ENCODE measurements at regions not wholly inside any gene's neighbourhood (a gene's known extent, or its start where the extent isn't known, plus 50 kb on each side); places are given as distances from the start of the nearest gene placed in this dataset.

DNA sequence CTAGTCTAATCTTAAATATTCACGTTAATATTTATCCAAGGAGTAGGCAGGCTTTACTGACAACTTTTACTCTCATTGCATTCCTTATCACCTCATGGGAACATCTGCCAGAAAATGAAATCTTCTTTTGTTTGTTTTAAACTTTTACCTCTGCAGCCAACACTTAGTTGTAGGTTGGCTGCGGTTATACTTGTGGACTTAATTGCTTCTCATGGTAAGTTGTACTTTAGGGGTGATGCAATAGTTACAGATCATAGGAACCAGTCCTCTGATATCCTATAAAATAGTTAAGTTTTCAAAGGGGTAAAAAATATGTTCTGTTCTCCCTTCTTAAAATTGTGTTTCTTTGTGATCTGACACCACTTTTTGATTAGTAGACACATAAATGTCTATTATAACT, 321.9 kb downstream of the ZPLD1 start:
- DNase-seq, result no peak

GRCh38 chr3:102757950-102758349, 323.1 kb downstream of the ZPLD1 start:
- no peak for DNase-seq

DNA sequence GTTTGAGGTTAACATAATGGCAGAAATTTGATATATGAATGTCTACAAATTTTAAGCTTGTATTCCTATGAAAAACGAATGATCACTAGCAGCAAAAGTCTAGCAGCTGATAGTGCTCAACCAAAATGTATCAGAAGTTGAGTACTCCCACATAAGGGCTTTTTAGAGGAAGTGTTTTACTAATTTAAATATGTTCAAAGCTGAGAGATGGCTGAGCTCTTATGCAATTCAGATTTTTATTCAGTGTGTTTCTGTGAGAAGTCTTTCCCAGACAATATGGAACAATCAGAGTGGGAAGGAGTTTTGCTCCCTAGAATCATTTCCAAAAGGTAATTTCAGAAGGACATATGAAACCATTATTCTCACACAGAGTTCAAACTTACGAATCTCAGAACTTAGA, 327.0 kb downstream of the ZPLD1 start:
- no peak for DNase-seq

DNA sequence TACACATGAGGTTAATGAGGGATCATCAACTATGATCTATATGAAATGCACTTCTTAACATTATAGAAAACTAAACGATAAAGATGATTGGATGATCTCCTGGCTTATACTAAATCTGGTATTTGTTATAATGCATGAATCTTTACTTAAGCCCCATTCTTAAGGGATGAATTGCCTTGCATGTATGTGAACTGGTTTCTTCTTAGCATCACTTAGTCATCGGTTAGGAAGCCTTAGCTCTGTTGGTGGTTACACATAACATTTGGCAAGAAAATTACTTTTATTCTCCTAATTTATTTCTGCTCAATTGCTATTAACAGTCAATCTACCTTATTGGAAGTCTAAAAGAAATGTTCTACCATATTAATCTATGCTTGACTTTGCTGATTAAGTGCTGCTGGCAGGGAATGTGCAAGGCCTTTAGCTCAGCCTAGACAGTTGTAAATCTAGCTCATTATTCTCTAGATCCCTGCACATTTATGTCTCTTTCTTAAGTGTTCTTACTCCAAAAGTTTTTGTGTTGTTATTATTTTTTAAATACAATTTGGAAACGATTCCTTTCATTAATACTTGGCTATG, 356.0 kb downstream of the ZPLD1 start:
- DNase-seq, result peak; percentile 86

DNA sequence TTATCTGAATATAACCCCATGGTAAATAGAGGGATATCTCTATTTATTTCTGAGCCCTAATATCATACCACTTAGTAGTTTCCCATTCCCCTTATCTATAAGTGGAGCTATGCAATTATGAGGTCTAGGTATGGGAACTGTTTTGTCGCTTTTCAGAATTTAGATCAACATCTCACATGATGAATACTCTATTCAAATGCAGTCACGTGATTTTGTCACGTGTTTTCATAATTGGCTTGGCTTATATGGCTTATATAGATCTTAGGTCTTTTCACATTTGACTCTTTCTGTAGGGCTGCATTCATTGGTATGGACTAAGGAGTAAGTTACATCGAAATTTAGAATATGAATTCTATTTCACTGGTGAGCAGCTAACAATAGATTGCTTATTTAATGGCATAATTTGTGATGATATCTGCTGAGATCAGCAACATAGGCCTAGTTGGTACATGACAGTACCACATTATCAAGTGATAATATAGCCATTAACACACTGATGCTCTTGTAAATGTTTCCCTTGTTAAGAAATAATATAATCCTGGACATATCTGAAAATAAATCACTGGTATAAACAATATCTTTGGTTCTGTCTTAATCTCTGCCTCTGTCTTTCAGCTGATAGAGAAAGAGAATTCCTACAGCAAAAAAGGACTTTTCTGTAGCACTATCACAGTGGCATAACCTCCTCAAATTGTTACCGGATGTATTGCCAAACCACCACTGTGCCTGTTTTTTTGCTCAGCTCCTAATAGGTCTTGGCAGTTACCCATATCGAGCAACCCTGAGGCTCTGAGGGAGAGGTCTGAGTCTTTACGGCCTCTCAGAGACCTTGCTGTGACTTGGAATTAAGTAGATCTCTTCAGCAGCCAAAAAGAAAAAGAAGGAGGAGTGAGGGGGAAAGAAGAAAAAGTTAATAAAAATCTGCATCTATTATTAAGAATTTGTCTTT, 357.1 kb downstream of the ZPLD1 start:
- DNase-seq, result peak; percentile 70

DNA sequence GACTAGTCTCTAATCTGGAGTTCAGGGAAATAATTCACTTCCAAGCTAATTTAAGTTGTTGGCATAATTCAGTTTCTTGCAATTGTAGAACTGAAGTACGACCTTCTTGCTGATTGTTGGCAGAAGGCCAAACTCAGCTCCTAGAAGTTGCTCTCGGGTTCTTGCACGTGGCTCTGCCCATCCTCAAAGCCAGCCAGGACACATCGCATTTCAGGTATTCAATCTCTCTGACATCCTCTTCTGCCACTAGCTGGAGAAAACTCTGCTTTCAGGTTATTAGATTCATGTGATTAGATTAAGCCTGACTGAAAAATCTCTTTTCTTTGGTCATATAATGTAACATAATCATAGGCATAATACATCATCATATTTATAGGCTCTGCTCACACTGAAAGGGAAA, 362.0 kb downstream of the ZPLD1 start:
- peak; percentile 2 for DNase-seq

GRCh38 chr3:102802819-102803420, 368.1 kb downstream of the ZPLD1 start:
- no peak for DNase-seq

DNA sequence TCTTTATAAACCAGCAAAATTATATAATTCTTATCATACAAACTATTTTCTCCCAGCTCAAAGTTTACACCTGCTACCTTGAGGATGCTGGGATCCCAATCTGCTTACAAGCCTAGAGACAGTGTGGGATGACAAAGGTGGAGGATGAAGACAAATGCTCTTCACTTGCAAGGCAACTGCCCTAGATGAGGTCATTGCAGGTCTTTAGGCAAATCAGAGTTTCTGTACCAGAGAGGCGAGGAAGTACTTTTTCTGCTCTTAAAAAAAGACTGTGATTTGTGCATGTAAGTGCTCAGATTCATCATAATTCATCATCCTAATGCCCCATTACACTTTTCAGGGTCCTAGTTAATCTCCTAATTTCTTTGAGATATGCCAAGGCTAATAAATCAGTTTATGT, 376.1 kb downstream of the ZPLD1 start:
- DNase-seq, result no peak

- DNase-seq, result no peak
Observed at GRCh38 chr3:102826636-102827035, 391.8 kb downstream of the ZPLD1 start.

DNA sequence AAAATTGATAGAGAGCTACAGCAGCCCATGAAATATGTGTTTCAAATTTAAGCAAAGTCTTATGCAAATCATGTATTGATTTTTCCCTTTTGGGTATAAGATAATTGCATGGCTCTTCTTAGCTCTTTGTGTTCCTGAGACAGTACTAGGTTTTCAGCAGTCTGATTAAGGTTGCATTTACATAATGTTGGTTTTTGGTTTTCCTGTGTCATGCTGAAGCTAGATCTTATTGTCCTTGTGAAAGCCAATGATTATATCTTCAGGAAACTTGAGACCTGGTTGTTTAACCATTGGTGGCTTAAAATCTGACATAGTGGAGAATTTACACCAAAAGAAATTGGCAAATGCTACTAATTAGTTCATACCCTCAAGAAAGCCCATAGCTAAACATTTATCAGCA, 392.6 kb downstream of the ZPLD1 start:
- no peak for DNase-seq

GRCh38 chr3:102830415-102830814, 395.6 kb downstream of the ZPLD1 start:
- no peak for DNase-seq

GRCh38 chr3:102841866-102842265, 407.1 kb downstream of the ZPLD1 start:
- DNase-seq, result no peak

DNA sequence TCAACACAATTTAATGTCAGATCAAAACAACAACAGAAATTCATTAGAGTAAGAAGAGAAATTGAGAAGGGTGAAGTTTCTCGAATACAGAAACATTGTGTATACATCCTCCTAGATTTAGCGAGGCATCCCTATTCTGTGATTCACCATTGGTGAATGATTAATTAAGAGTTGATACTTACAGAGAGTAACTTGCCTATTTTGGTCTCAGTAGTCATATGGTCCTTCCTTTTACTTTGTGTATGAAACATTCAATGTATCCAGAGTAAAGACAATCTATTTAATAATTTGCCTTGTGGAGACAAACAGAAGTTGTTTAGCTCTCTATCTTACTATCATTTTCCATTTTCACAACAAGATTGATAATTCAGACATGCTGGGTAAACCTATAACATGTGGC, 432.0 kb downstream of the ZPLD1 start:
- no peak for DNase-seq

DNA sequence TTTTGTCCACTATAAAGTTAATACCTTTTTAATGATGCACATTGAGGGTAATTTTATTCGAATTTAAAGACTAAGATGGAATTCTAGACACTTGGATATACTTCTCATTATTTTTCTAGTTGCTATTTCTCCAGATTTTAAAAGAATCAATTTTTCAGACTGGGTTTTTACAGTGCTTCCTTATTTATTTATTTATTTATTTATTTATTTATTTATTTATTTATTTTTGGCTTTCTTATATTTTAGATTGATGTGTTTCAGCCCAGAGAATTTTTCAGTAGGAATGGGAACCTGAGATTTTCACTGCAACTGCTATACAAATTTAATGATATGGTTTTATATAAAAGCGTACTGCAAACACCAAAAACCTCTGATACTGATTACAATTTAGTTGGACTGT, 448.7 kb downstream of the ZPLD1 start:
- DNase-seq, result no peak

DNA sequence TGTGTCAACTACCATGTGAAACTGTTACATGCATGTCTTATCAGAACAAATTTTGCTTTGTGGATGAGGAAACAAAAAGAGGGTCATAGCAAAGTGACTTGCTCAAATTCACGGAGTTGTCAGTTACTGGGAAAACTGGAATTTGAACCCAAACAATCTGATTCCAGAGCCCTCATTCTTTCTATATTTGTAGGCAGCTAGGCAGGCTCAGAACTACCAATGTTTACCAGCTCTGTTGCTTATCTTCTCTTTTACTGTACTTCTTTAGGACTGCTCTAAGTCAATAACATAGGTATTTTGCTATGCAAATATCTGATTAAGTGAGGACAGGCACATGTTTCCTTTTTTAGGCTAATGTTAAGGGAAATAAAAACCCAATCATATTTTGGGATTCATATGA, 450.5 kb downstream of the ZPLD1 start:
- no peak for DNase-seq

DNA sequence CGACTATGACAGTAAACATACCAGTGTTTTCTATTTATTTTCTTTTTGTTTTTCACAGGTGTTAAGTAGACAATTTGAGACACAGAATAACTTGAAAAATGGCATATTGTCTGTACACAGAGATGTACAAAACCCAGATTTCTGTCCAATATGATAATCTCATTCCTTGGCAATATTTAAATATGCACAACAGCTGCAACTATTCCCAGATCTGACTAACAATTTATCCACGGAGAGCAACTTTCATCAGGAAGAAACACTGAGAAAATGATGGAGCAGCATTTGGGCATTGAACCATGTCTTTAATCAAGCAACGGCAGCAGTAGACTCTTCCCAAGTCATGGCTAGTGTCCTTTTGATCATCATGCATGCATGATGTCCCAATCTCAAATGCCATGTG, 452.6 kb downstream of the ZPLD1 start:
- DNase-seq, result no peak

DNA sequence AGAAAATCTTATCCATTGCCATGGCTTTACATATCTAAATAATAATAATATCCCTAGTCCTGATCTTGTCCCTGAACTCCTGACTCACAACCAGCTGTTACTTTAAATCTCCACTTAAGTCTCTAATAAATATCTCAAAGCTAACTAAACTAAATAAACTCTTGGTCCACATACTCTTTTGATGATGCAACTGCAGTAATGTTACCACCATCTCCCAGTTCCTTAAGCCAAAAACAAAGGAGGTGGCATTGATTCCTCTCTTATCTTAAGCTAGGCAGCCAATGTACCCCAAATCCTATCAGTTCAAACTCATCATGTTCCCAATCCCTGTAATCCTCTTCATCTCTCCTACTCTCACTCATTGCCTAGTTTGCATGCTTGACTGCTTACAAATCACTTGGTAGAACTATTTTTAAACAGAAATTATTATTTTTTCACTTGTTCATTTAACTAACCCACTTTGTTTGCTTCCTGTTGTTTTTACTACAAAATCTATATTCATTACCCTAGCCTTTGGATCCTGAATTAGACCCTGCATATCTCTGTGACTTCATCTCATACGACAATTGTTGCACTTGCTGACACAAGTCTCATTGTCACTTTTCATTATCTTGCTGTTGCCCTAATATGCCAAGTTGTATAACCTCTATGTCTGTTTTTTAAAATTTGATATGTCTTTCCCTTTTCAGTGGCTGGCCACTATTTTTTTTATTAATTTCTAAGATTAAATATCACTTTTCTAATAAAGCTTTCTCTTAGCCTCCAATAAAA, 462.2 kb downstream of the ZPLD1 start:
- no peak for DNase-seq

- DNase-seq, result no peak
Observed at GRCh38 chr3:102904629-102905028, 469.8 kb downstream of the ZPLD1 start.

DNA sequence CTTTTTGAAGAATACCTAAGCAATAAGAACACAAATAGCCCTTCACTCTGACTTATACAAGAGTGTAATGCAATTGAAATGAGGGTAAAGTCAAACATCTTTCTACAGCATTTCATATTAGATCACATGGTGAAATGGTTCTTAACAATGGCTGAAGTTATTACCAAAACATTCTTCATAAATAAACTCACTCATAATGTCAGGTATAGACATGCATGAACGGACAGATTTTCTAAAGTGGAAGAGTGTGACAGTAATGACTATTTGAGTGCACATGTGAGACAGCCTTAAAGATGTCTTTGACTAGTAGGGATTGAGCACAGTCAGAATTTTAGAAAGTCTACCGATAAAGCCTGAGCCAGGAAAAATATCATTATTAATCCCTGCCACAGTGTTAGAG, 471.0 kb downstream of the ZPLD1 start:
- DNase-seq, result no peak

GRCh38 chr3:102906818-102907217, 472.0 kb downstream of the ZPLD1 start:
- no peak for DNase-seq

DNA sequence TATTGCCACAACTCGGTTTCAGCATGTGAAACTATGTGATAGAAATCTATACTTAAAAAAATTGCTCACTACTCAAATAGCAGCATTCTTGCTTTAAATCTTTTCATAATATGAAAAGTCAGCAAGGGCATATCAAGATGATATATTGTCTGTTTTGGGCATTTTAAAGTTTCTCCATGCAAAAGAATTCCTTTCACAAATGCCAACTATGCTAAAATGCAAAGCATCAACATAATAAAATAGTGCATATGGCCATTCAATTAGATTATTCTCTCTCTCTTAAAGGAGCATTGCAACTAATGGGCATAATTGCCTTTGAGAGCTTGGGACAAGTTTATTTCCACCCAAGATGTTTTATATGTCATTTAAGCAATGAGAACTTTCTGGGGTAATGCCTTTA, 475.1 kb downstream of the ZPLD1 start:
- no peak for DNase-seq

DNA sequence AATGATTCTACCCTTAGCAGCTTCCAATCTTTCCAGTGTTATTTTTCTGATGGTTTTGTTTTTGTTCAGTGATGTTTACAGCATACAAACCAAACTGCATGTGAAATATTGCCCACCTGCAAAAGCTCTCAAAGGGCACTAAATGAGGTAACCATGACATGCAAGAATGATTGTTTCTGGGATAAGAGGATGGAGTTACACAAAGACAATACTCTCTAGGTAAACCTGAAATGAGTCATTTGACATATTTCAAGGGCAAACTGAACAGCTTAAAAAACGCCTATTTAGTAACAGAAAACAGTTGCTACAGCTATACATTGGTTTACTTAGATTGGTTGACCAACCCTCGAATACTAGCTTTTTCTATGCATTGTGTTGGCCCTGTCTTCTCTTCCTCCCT, 481.7 kb downstream of the ZPLD1 start:
- no peak for DNase-seq

- DNase-seq, result no peak
Observed at GRCh38 chr3:102926618-102927017, 491.8 kb downstream of the ZPLD1 start.
